GM19025 (cell line): ENCODE measurements at regions not wholly inside any gene's neighbourhood (a gene's known extent, or its start where the extent isn't known, plus 50 kb on each side); places are given as distances from the start of the nearest gene placed in this dataset.

Experiments used
- ATAC-seq: cut with Tn5 transposase; IDR thresholded peaks from one replicate; pipeline ENCODE4 v1.9.1; 2021; ENCODE audit warnings: mild to moderate bottlenecking, low read depth, moderate library complexity; ENCODE audit not compliant: unreplicated experiment

DNA sequence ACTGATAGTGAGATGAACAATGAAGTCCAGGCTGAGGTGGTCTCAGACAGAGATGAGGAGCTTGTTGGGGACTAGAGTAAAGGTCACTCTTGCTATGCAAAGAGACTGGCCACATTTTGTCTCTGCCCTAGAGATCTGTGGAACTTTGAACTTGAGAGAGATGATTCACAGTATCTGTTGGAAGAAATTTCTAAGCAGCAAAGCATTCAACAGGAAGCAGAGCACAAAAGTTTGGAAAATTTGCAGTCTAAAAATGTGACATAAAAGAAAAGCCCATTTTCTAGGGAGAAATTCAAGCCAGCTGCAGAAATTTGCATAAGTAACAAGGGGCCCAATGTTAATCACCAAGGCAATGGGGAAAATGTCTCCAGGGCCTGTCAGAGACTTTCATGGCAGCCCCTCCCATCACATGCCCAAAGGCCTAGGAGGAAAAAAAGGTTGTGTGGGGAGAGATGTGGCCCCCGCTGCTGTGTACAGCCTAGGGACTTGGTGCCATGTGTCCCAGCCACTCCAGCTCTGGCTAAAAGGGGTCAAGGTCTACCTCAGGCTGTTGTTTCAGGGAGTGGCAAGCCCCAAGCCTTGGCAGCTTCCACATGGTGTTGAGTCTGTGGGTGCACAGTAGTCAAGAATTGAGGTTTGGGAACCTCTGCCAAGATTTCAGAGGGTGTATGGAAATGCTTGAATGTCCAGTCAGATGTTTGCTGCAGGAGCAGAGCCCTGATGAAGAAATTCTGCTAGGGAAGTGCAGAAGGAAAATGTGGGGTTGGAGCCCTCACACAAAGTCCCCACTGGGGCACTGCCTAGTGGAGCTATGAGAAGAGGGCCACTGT is 262.8 kb downstream of the DKK2 start:
- no peak for ATAC-seq

DNA sequence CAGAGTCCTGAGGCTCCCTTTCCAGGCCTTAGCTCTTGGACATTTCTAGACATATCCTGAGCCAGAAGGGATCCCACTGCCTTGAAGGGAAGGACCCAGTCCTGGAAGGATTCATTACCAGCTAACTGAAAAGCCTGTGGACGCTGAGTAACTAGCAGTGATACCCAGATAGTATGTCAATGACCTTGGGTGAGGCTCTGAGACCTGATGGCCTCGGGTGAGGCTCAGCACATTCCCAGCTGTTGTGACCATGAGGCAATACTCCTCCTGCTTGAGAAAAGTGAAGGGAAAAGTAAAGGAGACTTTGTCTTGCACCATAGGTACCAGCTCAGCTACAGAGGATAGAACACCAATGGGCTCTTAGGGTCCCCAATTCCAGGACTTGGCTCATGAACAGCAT is 268.1 kb downstream of the DKK2 start:
- ATAC-seq: no peak

DNA sequence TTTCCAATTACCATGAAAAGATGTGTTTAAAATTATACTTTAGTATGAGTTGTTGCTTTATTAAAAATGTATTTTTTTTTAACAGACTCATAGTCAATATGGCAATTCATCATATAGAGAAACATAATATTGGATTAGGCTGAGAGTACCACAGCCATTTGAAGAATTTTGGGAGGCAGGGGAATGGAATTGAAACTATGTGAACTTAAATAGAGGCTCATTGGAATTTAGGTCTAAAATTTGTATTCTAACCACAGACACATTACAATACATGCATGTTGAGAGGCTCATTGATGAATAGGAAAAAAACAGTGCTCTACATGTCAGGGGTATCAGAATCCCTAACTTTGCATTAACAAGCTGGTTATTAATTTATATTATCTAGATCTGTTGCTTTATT is 269.6 kb downstream of the DKK2 start:
- ATAC-seq: no peak

DNA sequence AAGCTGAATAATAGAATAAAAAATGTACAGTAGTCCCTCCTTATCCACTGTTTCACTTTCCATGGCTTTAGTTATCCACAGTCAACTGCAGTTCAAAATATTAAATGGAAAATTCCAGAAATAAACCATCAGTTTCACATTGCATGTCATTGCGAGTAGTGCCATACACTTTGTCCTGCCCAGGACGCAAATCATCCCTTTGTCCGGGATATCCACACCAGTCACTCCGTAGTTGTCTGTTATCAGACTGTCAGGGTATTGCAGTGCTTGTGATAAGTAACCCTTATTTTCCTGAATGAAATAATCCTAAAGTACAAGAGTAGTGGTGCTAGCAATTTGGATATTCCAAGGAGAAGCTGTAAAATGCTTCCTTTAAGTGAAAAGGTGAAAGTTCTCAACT is 271.3 kb downstream of the DKK2 start:
- ATAC-seq: no peak

DNA sequence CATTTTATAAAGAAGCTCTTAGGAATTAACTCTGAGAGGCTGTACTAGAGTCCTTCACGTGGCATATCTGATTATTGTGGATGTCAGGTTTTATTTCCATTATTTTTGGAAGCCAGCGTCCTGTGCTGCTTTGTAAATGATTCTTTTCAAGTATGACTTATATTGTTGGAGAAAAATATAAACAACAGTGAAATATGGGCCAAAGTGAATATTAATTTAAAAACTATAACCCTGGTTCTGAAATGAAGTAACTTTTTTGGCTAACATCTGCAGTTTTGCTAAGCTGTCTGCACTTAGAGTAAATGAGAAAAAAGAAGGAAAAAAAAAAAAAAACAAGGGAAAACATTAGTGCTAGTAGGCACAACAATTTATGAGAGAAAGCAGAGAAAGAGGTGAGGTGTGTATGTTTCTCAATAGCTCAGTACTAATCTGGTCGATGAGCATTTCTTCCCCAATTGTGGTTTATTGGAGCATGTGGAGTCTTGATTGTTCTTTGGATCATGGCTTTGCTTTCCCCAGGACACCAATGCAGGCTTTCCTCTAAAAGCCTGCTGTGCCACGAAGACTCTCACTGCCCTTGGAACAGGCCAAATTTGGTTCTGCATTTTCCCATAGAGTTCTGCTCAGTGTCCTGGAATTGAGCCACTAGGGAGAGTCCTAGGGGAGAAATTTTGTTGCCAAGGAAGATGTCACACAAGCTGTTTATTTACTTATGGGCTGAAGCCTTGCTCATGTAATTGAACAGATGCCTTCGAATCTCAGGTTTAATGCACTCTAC is 273.3 kb downstream of the DKK2 start:
- ATAC-seq: no peak

DNA sequence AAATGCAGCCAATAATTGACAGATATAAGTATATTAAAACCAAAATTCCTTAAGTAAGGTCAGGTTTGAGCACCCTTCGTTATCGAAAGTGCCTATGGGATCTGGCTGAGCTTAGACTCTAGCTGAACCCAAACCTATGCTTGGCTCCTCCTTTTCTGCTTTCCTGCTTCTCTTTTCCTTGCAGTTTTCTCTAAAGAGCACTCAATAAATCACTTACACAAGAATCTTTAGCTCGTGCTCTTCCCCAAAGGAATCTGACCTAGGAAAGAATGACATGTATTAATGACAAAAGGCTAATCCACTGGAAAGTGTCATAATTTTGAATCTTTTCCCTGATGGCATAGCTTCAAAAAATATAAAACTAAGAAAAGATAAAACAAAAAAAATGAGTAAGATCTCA is 282.7 kb downstream of the DKK2 start:
- ATAC-seq: no peak

DNA sequence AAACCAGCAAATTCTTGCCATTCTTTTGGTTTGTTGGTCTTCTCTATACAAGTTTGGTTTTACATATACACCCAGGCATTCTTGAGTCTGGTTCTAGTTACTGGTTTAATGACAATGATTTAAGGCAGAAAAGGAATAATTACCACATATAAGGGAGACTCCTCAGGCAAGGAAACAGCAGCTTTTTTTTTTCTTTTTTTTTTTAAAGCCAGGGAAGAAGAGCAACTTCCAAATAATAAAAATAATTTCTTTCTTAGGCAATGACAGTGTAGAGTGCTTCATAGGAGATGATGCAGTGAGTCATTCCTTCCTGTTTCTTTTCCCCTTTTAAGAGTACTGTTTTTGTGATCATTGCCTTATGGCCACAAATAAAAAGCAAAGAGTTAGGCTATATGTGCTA is 289.7 kb downstream of the DKK2 start:
- no peak for ATAC-seq

DNA sequence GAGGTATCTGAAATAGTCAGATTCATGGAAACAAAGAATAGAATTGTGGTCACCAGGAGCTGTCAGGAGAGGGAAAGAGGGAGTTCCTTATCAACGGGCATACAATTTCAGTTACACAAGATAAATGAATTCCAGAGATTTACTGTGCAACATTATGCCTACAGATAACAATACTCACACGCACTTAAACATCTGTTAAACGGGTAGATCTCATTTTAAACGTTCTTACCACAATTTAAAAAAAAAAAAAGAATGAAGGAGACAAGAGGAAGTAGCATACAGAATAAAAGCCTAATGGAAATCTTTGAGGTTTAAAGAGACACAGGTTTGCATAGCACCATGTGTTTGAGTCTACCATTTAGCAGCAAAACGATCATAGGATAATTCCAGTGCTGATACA is 298.0 kb downstream of the DKK2 start:
- ATAC-seq: no peak

DNA sequence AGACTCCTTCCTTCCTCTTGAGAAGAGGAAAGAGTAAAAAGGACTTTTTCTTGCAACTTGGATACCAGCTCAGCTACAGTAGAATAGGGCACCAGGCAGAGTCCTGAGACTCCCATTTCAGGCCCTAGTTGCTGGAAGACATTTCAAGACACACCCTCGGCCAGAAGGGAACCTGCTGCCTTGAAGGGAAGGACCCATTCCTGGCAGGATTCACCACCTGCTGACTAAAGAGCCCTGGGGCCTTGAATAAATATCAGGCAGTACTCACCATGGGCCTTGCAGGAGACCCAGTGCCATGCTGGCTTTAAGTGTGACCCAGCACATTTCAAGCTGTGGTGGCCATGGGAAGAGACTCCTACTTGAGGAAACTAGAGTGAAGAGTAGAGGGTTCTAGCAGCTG is 317.6 kb downstream of the DKK2 start:
- no peak for ATAC-seq

DNA sequence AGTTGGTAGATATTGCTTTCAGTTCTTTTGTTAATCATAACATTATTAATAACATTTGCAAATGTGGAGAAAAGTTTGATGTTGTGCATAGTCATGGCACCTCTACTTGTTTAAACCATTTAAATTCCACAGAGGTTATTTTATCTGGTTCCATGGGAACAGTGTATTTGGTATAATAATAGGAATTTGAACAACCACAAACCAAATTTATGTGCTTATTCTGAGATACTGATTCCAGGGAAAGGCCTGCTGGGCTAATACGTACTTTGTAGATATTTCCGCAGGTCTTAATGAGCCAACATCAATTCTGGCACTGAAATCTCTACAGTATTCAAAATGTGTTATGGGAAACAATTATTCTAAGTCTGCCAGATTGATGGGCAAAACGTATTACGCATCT is 319.0 kb downstream of the DKK2 start:
- no peak for ATAC-seq

DNA sequence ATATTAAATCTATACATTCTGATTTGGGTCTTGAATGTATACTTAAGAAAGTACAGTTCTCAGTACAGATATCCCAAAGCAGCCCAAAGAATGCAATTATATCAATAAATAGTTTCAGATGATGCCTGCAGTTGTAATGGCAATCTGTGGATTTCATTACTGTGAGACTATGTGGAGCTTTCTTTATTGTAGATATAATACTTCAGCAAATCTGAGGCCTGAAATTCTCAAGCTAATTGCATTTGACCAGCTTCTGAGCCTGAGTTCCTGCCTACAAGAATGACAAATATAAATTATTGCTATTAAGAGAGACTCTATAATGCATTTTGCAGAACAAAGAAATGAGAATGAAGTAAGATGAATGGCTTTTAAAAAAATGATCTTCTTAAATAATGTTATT is 320.3 kb downstream of the DKK2 start:
- ATAC-seq: no peak

DNA sequence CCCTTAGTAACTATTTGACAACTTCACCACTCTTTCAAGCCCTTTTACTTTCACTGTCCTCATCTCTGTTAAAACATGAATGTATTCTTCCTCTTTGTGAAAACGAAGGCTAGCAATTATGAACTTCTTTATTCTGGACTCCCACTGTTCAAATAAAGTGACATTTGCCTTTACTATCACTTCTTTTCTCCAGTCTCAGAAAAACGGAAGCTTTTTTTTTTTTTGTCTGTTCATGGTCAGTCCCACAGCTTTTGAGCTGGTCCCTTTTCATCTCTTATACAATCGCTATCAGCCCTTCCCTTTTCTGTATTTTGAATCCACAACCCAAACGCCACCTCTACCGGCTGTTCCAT is 327.7 kb downstream of the DKK2 start:
- ATAC-seq: no peak

DNA sequence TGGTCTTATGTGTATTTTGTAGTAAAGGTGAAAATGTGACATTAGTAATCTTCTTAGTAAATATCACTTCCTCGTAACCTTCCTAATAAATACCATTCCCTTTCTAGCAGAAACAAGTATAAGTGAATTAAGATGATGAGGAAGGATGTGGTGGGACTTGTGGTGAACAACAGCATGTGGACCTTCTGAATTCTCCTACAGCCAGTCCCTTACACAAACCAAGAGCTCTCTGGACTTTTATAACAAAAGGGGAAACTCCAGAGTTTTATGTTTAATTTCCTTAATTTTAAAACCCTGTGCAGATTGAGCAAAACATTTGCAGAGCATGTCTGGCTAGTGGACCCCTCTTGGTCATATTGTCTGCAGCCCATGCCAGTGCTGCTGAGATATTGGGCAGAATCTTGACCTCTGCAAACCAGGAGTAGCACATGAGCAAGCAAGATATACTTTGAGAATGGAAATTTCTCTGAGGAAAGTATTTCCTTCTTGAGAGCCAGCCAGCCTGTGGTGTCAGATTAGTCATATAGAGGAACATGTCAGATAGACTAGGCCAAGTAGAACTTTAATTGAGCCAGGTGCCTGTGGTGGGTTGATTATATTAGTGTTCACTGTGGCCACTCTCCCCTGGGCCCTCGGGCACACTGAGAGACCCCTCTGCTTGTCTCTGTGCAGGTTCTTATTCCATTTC is 328.2 kb downstream of the DKK2 start:
- no peak for ATAC-seq

DNA sequence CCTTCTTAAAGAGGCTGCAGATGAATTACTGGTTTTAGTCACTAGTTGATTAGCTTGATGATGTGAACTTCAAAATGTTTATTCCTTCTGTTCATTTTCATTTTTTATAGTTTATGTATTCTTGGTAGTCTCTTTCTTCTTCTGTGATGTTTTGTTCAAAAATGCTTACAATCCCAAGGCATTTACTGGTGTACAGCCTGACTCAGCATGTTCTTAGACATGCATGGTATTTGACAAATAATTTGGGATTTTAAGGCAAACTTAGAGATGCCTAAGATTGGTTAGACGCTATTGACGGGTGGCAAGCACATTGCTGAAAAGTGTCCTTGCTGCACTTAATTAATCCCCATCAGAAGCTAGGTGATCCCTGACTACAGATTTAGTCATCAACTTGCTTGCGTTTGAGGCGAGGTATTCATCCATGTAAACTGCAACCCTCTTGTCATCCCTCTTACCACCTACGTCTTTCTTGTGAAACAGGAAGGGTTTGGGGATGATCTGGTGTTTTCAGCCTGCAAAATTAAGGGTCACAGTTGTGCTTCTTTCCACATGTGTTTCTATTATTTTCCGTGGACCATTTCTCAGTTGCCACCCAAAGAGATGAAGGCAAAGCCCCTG is 331.8 kb downstream of the DKK2 start:
- ATAC-seq: no peak

DNA sequence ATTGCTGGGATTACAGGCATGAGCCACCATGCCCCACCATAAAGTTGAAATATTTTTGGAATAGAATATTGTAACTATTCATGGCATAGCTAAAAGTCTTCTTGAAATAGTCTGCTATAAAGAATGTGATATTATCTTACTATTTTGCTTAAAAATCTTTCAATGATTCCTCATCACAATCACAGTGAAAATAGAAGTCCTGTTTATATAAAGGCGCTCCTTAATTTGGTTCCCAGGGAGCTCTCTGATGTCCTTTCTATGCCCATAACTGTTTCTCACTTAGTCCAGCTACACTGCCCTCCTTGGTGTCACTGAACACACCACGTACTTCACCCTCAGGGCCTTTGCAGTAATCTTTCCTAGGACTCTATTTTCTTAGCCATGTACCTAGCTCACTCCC is 331.7 kb upstream of the GIMD1 start:
- ATAC-seq: no peak

DNA sequence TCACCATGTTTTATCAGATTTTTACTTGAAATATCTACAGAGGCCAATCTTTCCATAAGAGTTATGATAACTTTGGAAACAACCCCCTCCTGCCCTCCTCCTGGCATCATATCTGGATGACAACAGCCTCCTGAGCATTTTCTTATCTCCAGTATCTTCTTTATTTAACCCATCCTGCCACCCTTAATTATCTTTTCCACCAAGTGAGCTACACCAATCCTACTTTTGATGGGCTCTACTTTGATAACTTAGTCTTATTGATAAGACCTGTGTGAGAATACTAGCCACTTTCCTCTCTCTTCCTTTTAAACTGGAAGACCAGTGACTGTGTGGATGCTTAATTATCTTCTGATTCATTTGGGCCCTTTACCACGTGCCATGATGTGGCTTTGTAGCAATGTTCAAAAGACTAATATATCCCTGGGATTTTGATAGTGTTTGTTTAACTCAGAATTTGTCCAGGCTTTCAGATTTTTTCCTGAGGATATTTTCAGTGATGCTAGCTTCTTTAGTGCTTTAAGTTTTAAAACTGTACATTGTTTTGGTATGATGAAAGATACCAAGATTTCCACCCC is 330.1 kb upstream of the GIMD1 start:
- no peak for ATAC-seq

DNA sequence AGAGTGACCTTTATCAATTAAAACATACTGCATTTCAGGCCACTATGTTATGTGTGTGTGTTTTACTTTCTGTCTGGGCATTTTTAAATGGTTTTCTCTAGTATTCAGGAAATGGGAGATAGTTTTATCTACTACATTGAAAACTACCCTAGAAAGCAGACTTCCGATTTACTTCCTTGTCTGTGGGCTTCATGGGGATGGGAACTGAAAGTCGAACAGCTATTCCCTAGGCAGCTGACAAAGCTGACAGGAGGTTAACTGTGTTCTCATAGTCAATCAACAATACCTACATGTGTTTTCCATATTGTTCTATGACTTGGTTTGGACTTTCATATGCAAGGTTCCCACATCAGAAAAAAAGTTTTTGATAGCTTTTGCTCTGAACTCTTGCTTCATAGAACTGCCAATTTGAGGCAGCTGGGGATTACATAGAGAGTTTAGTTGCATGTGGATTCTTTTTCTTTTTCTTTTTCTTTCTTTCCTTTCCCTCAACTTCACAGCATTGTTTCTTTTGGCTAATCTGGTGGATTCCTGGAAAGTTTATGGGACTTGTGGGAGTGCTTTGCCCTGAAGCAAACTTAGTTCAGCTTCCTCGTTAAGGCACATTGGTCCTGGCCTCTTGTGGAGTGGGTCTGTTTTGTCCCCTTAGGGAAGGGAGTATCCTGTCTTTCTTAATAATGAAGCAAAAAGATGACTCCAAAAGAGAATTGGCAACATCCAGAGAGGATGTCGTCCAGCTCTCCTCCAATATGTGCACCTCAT is 327.1 kb upstream of the GIMD1 start:
- ATAC-seq: no peak

DNA sequence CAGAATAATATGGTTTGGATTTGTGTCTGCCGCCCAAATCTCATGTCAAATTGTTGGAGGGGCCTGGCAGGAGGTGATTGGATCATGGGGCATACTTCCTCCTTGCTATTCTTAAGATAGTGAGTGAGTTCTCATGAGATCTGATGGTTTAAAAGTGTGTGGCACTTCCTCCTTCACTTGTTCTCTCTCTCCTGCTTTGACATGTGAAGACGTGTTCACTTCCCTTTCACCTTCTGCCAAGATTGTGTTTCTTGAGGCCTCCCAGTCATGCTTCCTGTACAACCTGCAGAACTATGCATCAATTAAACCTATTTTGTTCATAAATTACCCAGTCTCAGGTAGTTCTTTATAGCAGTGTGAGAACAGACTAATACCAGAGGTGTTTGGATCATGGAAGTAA is 325.7 kb upstream of the GIMD1 start:
- ATAC-seq: no peak

DNA sequence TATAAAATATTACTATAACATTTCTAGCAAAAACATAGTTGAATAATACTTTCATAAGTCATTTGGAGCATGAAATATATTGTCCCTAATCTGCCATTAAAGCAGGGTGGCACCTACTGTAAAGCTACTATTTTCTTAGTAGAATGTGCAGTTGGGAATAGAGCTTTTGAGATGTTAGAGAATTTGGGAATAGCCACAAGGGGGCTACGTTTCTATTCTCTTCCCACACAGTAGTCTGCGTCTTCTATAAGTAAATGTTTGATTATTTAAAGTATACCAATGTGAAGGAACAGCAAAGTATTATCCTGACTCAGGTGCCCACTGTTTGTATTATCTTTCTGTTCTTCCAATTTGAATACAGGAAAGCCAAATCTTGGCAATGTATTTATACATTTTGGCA is 323.2 kb upstream of the GIMD1 start:
- no peak for ATAC-seq

DNA sequence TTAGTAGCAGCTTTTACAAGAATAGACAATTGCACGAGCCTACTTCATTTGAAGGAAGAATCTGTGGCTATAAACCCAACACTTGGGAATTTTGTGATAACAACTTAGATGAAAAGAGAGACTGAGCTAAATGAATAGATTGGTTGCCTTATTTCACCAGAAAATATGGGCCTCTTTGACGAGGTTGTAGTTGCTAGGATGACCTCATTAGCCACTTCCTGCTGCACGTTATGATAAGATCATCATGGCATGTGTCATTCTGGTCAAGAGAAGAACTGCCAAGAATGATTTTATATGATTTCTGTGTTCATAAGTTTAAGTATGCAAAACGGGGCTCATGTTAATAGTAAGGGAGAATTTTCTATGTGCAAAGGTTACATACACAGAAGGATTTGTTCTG is 321.9 kb upstream of the GIMD1 start:
- no peak for ATAC-seq
